GM12878 (cell line): ENCODE measurements at regions not wholly inside any gene's neighbourhood (a gene's known extent, or its start where the extent isn't known, plus 50 kb on each side); places are given as distances from the start of the nearest gene placed in this dataset.

ENCODE experiments used
- ATAC-seq: fragments of 200-7000 bp; cut with Tn5 transposase; 3 replicates; pipeline ENCODE4 v1.9.1; 2020; ENCODE audit warnings: mild to moderate bottlenecking, moderate library complexity
- BruUV-seq: library from RNA; stranded (reverse); fragments of 400-500 nt; replicated peaks from 2 replicates; lab custom pipeline; 2021; lab: Mats Ljungman, UMichigan
- CTCF ChIA-PET: fragments of 300-600 bp; sonication (Branson Sonifier 250); formaldehyde crosslinking; extraction: SDS; loops from one replicate; lab custom pipeline; 2021; ENCODE audit warnings: inconsistent platforms; lab: Yijun Ruan, JAX
- POLR2A ChIA-PET: fragments of 350-600 bp; formaldehyde crosslinking; extraction: SDS; loops from one replicate; lab custom pipeline; 2021; ENCODE audit warnings: inconsistent platforms; lab: Charles Lee
- RAD21 ChIA-PET: fragments of 300-600 bp; sonication (Branson Sonifier 250); formaldehyde crosslinking; loops from one replicate; lab custom pipeline; 2023; ENCODE audit warnings: antibody characterized with exemption; ENCODE audit not compliant: unreplicated experiment; lab: Charles Lee
- SMC1A ChIA-PET: fragments of 300-600 bp; sonication (Branson Sonifier 250); formaldehyde crosslinking; loops from one replicate; lab custom pipeline; 2023; ENCODE audit not compliant: unreplicated experiment, uncharacterized antibody; lab: Charles Lee
- DNase-seq: peaks from one replicate; pipeline ENCODE4 v3.0.0-alpha.2; 2011; ENCODE audit warnings: low read depth, low spot score
- FAIRE-seq: peaks from 3 replicates; lab custom pipeline; 2011; peaks lifted over from hg19 to GRCh38; lab: Jason Lieb, UNC
- H2AFZ ChIP-seq: 2 replicates; pipeline ENCODE4 v1.6.0; 2011; ENCODE audit warnings: low read depth, low read length, control low read depth; ENCODE audit not compliant: control insufficient read depth
- H3K27ac ChIP-seq: 2 replicates; pipeline ENCODE4 v1.5.1; 2011; ENCODE audit warnings: control low read depth; ENCODE audit not compliant: control insufficient read depth, insufficient read depth
- H3K27me3 ChIP-seq, 2 experiments: replicated peaks in 1 of 2; 2 replicates each; pipeline versions ENCODE4 v1.6.0 to v1.6.1; 2011; ENCODE audit warnings: low read length in 1 of 2; ENCODE audit not compliant: control insufficient read depth in 2 of 2, insufficient read depth in 2 of 2
- H3K36me3 ChIP-seq, 2 experiments: 2 replicates each; pipeline ENCODE4 v1.5.1; 2011; ENCODE audit warnings: low read length in 1 of 2; ENCODE audit not compliant: control insufficient read depth in 2 of 2, insufficient read depth in 2 of 2
- H3K4me1 ChIP-seq: 2 replicates; pipeline ENCODE4 v1.6.1; 2011; ENCODE audit warnings: mild to moderate bottlenecking, low read length, moderate library complexity, mixed read lengths; ENCODE audit not compliant: control insufficient read depth, insufficient read depth
- H3K4me2 ChIP-seq: 2 replicates; pipeline ENCODE4 v1.6.0; 2011; ENCODE audit warnings: control low read depth; ENCODE audit not compliant: control insufficient read depth, insufficient read depth
- H3K4me3 ChIP-seq: fragments of 200-600 bp; sonication (generic); 2 replicates; pipeline ENCODE4 v1.5.1; 2016
- H3K79me2 ChIP-seq: 2 replicates; pipeline ENCODE4 v1.6.0; 2011; ENCODE audit warnings: low read length; ENCODE audit not compliant: control insufficient read depth, insufficient read depth
- H3K9ac ChIP-seq: 2 replicates; pipeline ENCODE4 v1.8.0; 2011; ENCODE audit warnings: low read length, control low read depth, mixed read lengths; ENCODE audit not compliant: control insufficient read depth, insufficient read depth
- H3K9me3 ChIP-seq: replicated peaks from 3 replicates; pipeline ENCODE4 v1.5.1; 2011; ENCODE audit warnings: mild to moderate bottlenecking, low read length; ENCODE audit not compliant: control insufficient read depth, insufficient read depth
- H4K20me1 ChIP-seq: 2 replicates; pipeline ENCODE4 v1.6.0; 2011; ENCODE audit not compliant: control insufficient read depth, insufficient read depth
- CREM ChIP-seq: IDR thresholded peaks from 2 replicates; pipeline ENCODE4 v1.6.1; 2014; ENCODE audit warnings: antibody characterized with exemption, low read depth
- DPF2 ChIP-seq: fragments of 450-650 bp; IDR thresholded peaks from 2 replicates; pipeline ENCODE4 v1.6.1; 2017; ENCODE audit warnings: mild to moderate bottlenecking
- MTA3 ChIP-seq: IDR thresholded peaks from 2 replicates; pipeline ENCODE4 v1.6.1; 2012; ENCODE audit warnings: low read length, inconsistent platforms, borderline replicate concordance
- NFXL1 ChIP-seq: fragments of 450-650 bp; IDR thresholded peaks from 2 replicates; pipeline ENCODE4 v1.6.1; 2017; ENCODE audit warnings: antibody characterized with exemption, mild to moderate bottlenecking, borderline replicate concordance
- RB1 ChIP-seq: fragments of 450-650 bp; formaldehyde crosslinking; IDR thresholded peaks from 2 replicates; pipeline ENCODE4 v1.6.1; 2017; ENCODE audit warnings: mild to moderate bottlenecking, borderline replicate concordance
- WGBS: methylation state at CpG from one replicate; pipeline ENCODE4 v1.1.6; 2016; ENCODE audit warnings: low lambda C conversion rate; ENCODE audit not compliant: insufficient replicate concordance, insufficient coverage; ENCODE audit errors: missing lambda C conversion rate; 5-methylcytosine and 5-hydroxymethylcytosine counted together
- in situ Hi-C: fragments of 300-500 bp; cut with MboI; formaldehyde crosslinking; loops from 9 replicates; pipeline ENCODE4 v1.14.3; 2018; ENCODE audit warnings: mixed read lengths
- intact Hi-C: fragments of 100-400 bp; cut with micrococcal nuclease; formaldehyde crosslinking; loops from one replicate; pipeline ENCODE4 v1.14.2; 2022; ENCODE audit not compliant: unreplicated experiment
- TF ChIP-seq, protein P1 (sequence below): fragments of 150-350 bp; IDR thresholded peaks from 2 replicates; pipeline ENCODE4 v1.6.1; 2014; ENCODE audit warnings: mild to moderate bottlenecking, low read depth, low read length
- TF ChIP-seq, protein P2 (sequence below): fragments of 450-650 bp; IDR thresholded peaks from 2 replicates; pipeline ENCODE4 v1.6.1; 2018; ENCODE audit warnings: borderline replicate concordance, mild to moderate bottlenecking; ENCODE audit not compliant: partially characterized antibody

DNA sequence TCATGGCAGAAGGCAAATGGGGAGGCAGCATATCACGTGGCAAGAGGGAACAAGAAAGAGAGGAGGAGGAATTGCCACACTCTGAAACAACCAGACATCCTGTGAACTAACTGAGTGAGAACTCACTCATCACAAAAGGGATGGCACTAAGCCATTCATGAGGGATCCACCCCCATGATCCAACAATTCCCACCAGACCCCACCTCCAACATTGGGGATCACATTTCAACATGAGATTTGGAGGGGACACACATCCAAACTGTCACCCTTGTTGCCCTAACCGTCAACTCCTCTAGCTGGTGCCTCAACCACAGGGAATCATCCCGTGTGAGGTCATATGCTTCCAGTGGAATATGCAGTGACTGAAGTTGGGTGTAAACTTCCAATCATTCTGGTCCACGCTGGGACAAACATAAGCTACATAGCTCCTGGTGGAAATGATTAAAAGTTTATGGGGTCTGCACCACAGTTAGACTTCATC, 62.5 kb downstream of the TEX13C start:
- Histone ChIP-seq H3K36me3 (no peaks in the 10 kb centered on the region), H3K79me2 (no peaks in the 10 kb centered on the region), H3K4me2 (no peak overlapping the region), H3K9me3 (no peaks in the 10 kb centered on the region), H3K9ac (no peak overlapping the region), H2AFZ (no peak overlapping the region), H3K4me1 (no peaks in the 10 kb centered on the region), H3K27me3 (no peaks in the 10 kb centered on the region), H3K27ac (no peak overlapping the region), H4K20me1 (no peaks in the 10 kb centered on the region), H3K4me3 (no peak overlapping the region)
- no peak for FAIRE-seq
- ATAC-seq, result no peak
- in situ Hi-C loops (no loop called here), intact Hi-C loops (no loop called here)
- ChIA-PET SMC1A (no interaction called here), POLR2A (no interaction called here), CTCF (no interaction called here), RAD21 (no interaction called here)
- WGBS, result 6% methylated on average over 4 of the region's 4 CpGs
- TF ChIP-seq MTA3, result no peak
- TF ChIP-seq, protein P1, sequence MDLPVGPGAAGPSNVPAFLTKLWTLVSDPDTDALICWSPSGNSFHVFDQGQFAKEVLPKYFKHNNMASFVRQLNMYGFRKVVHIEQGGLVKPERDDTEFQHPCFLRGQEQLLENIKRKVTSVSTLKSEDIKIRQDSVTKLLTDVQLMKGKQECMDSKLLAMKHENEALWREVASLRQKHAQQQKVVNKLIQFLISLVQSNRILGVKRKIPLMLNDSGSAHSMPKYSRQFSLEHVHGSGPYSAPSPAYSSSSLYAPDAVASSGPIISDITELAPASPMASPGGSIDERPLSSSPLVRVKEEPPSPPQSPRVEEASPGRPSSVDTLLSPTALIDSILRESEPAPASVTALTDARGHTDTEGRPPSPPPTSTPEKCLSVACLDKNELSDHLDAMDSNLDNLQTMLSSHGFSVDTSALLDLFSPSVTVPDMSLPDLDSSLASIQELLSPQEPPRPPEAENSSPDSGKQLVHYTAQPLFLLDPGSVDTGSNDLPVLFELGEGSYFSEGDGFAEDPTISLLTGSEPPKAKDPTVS, result no peak
- TF ChIP-seq DPF2, result no peak
- TF ChIP-seq RB1, result no peak
- no peak for TF ChIP-seq CREM
- TF ChIP-seq, protein P2, sequence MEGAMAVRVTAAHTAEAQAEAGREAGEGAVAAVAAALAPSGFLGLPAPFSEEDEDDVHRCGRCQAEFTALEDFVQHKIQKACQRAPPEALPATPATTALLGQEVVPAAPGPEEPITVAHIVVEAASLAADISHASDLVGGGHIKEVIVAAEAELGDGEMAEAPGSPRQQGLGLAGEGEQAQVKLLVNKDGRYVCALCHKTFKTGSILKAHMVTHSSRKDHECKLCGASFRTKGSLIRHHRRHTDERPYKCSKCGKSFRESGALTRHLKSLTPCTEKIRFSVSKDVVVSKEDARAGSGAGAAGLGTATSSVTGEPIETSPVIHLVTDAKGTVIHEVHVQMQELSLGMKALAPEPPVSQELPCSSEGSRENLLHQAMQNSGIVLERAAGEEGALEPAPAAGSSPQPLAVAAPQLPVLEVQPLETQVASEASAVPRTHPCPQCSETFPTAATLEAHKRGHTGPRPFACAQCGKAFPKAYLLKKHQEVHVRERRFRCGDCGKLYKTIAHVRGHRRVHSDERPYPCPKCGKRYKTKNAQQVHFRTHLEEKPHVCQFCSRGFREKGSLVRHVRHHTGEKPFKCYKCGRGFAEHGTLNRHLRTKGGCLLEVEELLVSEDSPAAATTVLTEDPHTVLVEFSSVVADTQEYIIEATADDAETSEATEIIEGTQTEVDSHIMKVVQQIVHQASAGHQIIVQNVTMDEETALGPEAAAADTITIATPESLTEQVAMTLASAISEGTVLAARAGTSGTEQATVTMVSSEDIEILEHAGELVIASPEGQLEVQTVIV, result no peak
- no peak for TF ChIP-seq NFXL1
- no peak for DNase-seq
- no TSS peak for BruUV-seq
